T-helper 2 cell treated with Interferon-gamma antibody and Interleukin-4, amounts not matched to agents 100 ng/mL and 5 ng/mL, for 36 hours (primary cell): ENCODE measurements at regions not wholly inside any gene's neighbourhood (a gene's known extent, or its start where the extent isn't known, plus 50 kb on each side); places are given as distances from the start of the nearest gene placed in this dataset.

Experiments used
- intact Hi-C: fragments of 100-400 bp; cut with micrococcal nuclease; formaldehyde crosslinking; loops from one replicate; pipeline ENCODE4 v1.15.1; 2023

DNA sequence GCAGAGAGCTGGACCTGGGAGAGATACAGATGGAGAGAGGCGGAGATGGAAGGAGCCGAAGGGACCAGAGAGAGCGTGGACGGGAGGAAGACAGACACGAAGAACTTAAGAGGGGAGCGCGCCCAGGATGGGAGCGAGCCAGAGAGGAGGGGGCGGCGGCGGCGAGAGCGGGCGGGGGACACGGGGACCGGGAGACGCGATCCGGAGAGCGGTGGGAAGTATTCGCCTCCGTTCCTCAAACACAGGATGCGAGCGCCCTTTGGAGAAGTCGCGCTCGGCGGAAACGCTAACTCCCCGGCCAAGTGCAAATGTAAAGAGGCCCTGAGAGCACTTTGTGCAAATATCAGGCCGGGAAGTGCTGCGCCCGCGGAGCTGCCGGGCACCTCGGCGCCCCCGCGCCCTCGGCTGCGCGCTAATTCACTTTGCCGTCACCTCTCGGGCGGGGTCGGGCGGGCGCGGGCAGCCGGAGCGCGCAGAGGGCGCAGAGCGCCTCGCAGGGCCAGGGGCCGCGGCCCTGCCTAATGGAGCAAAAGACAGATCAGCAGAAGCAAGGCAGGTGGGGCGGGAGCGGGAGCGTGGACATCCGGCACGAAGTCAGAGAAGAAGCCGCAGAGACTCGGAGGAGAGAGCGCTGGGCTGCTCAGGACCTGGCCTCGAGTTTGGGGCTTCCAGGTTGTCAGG lies 281.2 kb downstream of the RRAGC start:
- intact Hi-C loops = no loop called here

DNA sequence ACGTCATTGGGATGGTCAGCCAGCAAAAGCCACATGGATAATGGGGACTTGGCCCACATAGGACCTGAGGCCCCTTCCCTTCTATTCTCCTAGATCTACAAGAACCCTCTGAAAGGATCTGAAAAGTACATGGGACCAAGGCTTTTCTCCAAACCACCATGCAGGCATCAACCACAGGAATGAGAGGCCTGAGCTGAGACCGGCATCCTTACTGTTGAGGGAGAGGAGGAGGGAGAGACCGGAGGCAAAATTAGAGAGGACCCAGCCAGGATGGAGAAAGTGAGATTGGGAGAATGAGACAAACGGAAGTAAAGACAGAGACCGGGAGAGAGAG lies 281.7 kb downstream of the RRAGC start:
- intact Hi-C loops = no loop called here

DNA sequence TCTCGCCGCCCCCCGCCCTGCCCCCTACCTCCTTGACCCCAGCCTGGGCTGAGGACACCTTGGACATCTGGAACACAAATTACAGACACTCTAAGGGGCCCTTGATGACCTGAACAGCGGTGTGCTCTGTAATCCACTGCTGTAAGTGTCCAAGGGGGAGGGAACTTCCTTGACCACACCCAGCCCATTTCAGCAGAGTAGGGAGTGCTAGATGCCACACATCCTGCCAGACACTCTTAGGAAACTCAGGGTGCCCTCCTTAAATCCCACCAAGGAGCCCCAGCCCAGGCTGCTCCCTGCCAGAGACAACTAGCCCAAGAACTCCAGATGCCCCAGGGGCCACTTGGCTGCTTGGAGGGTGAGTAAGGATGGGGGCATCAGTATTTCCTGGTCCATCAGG lies 282.2 kb downstream of the RRAGC start:
- intact Hi-C loops = no loop called here

DNA sequence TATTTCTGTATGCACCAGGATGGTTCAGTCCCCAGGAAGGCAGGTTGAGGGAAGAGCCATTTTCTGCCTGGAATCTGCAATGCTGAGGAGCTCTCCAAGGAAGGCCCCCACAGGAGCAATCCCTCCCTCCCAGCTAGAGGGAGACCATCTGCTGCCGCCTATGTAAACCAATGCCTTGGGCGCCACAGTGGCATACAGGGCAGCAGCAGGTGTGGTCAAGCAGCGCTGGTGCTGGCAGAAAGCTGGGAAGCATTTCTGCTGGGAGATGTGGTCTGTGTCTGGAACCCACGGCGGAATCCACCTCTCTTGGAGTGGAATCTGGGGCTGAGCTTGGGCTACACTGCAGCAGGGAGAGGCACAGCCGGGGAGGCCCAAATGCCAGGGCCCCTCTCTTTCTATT lies 283.3 kb downstream of the RRAGC start:
- intact Hi-C loops = no loop called here

DNA sequence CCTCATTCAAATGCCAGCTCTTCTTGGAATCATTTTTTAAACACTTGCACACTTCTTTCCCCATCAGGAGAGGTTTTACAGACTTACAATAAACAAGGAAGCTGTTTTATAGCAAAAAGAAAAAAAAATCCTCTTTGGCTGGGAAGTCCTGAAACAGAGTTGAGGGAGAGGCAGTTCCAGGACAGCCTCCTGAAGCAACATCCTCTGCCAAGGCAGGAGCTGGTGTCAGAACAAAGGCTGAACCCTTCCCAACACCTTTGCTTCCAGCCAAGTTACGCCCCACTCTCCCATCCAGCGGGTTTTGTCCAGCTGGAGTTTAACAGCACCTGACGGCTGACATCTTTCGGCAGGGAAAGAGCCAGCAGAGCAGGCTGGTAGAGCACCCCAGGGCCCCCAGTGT lies 287.8 kb downstream of the RRAGC start:
- intact Hi-C loops = no loop called here

DNA sequence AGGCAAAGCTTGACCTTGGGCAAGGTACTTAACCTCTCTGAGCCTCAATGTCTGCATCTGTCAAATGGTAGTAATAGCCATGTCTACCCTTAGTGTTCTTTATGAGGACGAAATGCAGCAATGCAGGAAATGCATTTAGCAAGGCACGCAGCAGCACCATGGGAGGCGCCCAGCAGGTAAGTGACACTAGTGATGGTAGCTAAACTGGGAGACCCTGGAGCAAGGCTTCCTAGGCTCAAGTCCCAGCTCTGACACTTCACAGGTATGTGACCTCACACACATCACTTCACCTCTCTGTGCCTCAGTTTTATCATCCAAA lies 289.0 kb downstream of the RRAGC start:
- intact Hi-C loops = no loop called here

DNA sequence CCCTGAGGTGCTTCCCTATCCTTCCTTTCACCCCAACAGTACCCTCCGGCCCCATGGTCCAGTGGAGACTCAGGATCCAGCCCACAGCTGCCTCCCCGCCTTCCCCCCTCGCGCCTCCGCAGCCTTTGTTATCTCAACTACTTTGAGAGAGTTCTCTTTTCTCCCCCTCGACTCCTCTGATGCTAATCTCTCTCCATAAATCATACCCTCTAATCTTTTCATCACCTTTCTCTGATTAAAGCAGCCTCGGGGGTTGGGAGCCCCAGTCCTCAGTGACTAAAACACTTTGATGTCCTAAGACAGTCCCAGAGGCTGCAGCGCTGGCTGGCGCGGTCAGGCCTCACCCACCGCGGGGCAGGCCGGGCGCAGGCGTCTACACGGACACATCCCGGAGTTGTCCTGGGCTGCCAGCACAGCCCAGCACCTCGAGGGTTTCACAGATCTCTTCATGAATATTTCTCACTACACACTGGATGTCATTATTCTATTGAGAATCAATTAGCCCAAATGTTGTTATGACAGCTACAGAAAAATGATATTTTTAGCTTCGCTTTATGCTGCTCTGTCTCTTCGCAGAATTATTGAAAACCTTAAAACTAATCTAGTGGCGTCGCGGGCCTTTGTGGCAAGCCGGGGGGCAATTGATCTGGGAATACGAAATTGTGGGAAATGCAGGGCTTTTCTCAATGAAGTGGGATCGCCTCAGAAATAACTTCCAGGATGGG lies 289.5 kb downstream of the RRAGC start:
- intact Hi-C loops = no loop called here

DNA sequence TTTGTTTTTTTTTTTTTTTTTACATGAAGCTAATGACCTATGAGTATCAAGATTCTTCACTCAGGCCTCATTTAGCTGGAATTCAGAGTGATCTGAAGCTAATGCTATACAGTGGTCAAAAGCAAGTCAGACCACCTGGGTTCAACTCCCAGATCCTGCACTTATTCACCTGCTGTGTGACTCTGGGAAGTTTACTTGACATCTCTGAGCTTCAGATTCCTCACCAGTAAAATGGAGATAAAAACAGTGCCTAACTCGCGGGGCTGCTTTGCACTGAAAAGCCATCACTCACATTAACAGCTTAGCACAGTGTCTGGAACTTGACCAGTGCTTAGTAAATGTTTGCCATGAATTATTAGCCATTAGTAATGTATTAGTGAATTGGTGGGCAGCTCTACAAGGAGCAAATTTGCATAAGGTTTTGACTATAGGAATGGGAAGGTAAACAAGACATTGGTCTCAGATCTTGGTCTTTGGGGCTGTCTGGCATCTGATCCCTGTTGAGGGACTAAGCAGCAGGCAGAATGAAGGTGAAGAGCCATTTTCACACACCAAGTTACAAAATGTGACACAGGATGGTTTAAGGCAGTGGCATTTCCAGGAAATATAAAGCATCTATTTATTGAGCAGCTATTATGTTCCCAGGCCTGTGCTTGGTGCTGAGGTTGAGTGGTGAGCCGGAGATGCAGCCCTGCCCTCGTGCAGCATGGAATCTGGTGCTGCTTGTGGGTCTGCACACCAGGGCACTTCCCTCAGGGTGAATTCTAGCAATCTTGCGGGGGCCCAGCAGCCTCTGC lies 291.3 kb downstream of the RRAGC start:
- intact Hi-C loops = no loop called here

DNA sequence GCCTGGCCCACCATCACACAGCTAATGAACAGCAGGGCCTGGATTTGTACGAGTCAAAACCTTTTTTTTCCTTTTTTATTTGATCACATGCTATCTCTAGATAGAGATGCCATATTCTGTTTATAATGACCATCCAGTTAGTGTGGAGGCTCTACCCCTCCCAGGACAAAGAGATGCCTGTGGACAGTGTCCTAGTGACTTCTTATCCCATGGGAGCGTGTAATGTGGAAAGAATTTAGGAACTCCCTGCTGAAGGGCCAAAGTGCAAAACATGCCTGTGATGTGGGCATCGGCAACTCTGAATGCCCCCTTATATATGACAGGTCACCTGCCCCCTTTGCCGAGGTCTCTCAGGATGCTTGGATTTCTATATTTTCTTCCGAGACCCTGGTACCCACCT lies 292.2 kb downstream of the RRAGC start:
- intact Hi-C loops = no loop called here

DNA sequence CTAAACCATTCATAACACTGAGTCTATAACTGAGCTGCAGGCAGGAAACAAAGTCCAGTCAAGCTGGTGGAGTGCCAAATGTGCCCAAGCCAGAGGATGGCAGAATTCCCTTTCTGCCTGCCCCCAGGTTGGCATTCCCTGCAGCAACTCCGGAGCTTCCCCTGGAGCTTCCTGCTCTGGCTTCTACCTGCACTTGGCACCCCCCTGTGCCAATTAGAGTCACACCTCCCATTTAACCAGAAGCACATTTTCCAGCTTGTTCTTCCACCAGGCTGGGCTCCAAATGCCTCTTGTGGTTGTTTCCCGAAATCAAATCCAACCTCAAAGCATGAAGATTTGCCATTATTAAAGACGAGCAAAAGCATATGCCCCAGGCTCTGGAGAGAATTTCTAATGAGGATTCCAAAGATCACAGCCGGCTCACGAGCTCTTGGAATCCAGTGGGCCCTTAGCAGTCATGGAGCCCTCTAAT lies 294.5 kb downstream of the RRAGC start:
- intact Hi-C loops = no loop called here

DNA sequence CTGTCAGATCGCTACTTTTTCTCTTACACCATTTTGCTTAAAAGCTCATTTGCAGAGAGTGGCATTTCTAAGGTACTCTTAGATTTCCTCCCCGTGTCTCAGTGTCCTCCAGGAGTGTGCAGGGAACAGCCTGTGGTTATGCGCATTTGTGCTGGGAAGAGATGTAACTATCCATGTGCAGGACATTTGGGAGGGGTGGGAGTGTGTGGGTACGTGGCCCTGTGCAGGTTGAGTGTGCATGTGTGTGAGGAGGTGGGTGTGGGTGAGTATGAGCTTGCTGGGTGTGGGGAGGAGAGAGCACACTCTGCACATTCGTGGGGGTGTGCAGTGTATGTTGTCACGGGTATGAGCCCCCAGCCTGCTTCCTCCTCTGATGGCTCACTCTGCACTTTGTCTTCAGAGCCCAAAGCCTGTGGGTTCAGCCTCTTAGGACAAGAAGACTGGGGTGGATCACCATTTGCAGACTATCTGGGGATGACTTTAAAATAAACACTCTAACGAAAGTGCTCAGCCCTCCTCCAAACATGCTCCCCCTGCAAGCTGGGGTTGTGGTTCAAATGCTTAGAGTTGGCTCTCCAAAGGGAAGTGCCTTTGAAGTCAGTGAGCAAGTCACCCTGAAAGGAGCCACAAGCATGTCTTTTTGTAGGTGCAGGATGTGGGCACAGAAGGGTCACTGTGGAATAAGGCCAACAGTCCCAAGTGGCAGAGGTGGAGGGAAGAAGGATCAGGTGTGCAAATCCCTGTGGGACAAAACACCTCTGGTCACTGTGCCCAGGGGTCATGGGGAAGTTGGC lies 295.4 kb downstream of the RRAGC start:
- intact Hi-C loops = no loop called here

DNA sequence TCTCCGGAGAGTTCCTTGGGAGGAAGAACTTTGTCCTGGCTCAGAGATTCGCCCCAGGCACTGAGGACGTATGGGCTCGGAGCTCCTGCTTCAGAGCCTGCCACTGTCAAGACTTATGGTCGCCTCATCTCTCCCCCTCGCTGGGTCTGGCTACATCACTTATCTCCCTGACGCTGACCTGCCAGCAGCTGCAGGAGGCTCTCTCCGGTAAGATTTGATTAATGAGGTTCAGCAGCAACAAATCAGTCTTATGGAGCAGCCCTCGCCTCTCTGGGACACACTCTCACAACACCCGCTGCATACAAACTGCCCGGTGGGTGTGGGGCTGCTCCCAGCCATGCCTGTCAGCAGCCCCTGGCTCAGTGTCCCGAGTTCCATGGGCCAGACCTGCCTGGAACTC lies 297.8 kb downstream of the RRAGC start:
- intact Hi-C loops = no loop called here

DNA sequence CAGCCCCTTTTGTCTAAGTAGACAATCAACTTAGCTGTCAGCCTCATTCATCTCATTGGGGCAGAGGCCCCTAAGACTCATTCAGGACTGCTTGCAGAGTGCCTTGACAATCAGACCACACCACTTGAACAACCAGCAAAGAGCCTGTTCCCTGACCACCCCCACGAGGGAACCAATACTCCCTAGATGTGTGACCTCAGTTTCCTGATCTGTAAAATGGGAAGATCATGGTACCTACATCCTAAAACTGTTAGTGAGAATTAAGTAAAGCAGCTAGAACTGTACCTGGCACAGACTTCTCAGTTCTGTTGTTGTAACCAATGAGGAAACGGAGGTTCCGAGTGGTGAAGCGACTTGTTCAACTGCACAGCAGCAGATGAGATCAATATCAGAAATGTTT lies 298.5 kb downstream of the RRAGC start:
- intact Hi-C loops = no loop called here

DNA sequence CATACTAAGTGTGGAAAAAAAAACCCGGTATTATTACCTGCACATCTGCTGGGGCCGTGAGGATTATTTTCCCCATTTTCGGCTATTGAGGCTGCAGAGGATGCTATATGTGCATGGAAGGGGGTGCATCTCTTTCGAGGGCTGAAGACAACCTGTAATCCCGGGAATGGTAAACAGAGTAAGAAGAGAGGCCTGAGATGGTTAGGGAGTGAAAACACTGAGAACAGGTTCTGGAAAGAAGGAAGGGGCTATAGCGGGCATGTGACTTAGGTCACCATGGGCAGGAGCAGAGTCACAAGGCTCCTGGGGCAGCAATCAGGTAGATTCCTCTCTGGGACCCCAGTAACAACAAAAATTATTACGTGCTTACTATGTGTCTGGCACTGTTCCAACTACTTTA lies 299.1 kb downstream of the RRAGC start:
- intact Hi-C loops = no loop called here

DNA sequence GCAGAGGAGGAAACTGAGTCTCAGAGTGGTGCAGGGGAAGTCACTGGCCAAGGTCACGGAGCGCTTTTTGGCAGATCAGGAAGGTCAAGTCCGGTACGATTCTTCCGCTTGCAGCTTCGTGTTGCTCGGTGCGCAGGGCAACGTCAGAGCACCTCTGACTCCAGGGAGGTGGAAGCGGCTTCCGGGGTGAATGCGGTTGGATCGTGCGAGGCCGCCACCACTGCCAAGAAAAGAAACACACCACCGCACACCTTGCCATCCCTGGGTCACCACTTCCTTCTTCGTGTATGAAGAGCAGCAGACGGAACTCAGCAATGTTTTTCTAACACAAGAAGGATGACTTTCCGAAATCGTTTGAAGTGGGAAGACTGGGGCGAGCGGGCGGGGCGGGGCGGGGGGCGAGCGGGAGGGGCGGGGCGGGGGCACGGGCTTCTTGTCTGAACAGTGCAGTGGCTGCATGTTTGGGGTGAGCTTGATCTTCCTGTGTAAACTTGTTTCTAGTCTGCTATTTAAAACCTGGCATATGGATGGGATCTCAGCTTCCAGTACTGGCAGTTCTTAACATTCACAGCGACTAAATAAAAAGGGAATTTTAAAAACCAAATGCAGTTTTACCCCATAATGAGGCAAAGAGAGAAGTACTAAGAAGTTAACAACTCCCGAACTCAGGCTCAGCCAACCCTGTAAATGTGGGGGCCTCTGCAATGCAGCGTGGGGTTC lies 300.0 kb downstream of the RRAGC start:
- intact Hi-C loops = loop anchor here (1.0 kb wide), 1 partner anchor 32 kb away; no protein-coding TSS in a partner anchor

DNA sequence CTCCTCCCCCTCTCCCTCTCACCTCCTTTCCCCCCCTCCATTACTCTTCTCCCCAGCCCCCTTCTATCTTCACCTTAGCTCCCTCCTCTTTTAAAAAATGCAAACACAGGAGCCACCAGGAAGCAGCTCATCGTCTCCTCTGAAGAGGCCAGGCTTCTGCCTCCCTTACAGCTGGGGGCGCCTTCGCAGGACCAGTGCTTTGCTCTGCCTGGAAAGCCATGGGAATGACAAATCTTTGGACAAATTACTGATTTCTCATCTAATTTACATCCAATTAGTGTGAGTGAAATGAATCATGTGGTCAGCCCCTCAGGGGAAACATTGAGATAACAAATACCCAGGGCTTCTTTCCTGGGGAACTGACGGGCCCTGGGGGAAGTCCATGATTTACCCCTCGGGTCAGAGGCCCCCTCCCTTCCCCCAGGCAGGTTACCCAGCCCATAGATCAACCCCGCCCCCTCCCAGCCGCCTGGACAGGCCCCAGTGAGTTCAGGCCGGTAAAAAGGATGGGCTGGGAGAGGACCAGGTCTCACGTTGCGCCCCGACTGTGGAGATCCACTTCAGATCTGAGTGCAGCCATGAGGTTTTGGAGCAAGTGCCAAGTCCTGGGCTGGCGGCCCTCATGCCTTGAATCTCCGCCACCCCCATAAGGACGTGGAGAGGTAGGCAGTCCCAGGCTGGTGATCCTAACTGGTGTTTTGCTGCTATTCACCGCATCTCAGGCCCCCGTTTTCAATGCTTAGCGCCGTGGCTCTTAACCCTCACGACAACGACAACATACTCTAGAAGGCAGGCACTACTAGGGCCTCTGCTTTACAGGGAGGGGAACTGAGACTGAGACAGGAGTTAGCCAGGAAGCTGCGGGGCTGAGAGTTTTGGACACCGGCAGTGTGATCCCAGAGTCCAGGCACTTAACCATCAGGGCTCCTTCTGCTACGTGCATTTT lies 300.8 kb downstream of the RRAGC start:
- intact Hi-C loops = loop anchor here (1.0 kb wide), 1 partner anchor 31 kb away; no protein-coding TSS in a partner anchor

DNA sequence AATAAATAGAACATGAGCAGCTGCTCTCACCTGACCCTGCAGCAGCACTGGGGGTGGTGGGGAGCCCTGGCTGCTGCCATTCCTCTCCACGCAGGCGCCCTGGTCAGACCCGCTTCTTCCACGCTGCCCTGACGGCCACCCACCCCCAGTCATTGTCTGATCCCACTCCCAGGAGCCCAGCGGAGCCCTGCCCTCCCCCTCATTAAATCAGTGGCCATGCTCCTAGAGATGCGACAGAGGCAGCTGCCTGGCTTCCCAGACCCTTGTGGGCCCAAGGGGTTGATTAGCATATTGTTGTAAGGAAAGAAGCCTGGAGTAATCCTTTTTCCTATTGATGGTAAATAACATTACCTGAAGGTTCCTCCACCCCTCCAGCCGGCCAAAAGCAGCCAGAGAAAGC lies 301.5 kb downstream of the RRAGC start:
- intact Hi-C loops = no loop called here

DNA sequence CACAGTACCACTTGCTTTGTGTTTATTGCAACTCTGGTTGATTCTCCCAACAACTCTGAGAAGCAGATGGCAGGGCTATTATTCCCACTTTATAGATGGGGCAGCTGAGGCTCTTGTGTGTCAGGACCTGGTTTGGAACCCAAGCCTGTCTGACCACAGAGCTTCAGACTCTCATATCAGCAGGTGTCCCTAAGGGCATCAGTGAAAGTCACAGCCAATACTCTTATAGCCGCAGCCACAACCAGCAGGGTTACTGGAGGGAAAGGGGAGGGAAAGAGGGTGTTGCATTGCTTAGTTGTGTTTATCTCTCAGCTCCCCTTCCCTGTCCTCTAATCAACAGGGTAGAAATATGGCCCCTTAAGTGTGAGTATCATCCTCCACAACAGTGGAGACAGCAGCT lies 304.0 kb downstream of the RRAGC start:
- intact Hi-C loops = no loop called here

DNA sequence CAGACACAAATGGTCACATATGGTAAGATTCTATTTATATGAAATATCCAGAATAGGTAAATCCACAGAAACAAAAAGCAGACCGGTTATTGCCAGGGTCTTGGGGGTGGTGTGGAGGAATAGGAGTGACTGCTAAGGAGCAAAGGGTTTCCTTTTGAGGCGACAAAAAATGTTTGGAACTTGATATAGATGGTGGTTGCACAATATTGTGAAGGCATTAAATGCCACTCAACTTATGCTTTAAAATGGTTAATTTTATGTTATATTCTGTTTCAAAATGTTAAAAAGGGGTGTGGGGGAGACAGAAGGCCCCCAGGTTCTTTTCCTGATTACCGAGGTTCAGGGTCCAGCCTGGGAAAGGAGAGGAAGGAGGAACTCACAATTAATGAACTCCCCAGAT lies 304.4 kb downstream of the RRAGC start:
- intact Hi-C loops = no loop called here
